Amniotic epithelial cell (primary cell): ENCODE measurements at regions not wholly inside any gene's neighbourhood (a gene's known extent, or its start where the extent isn't known, plus 50 kb on each side); places are given as distances from the start of the nearest gene placed in this dataset.

ENCODE experiments used
- DNase-seq: peaks from one replicate; pipeline ENCODE4 v3.0.0-alpha.2; 2010; ENCODE audit warnings: low read depth

- DNase-seq, result no peak
Measured at GRCh38 chr19:33900817-33901216, 104.1 kb downstream of the KCTD15 start.

- no peak for DNase-seq
Measured at GRCh38 chr19:33902395-33902794, 105.7 kb downstream of the KCTD15 start.

GRCh38 chr19:33902802-33903488 is 106.3 kb downstream of the KCTD15 start:
- no peak for DNase-seq

DNA sequence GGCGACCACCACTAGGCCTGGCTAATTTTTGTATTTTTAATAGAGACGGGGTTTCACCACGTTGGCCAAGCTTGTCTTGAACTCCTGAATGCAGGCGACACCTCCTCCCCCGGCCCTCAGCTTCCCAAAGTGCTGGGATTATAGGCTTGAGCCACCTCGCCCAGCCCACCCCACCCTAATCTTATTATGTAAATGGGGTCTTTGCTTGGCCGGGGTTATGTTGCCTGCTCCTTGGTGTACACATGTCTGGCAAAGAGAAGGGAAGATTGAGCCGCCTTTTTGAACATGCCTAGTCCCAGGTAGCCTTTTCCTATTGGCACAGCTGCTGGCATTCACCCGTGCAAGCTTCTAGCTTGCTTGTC is 106.8 kb downstream of the KCTD15 start:
- no peak for DNase-seq

- peak; percentile 45 for DNase-seq
Measured at GRCh38 chr19:33904681-33905080, 108.0 kb downstream of the KCTD15 start.

DNA sequence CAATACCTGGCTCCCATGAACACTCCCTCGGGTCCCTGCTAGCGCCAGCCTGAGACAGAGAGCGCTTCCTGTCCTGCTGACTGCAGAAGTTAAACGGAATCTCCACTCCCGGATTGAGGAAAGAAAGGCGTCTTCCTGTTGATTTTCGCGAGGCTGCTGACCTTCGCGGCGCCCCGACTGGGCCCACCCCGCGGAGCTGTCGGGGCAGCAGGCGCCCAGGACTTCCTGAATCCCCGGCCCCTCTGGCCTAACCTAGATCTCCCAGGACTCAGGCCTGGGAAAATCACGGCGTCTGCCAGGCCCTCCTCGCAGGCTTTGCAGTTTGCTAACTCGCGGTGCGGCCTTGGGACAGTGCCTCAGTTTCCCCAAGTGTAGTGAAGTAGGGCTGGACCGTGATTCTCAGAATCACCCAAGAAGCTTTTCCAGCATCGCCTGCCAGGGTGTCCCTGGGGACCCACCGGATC is 108.8 kb downstream of the KCTD15 start:
- DNase-seq, result no peak

- DNase-seq, result no peak
Measured at GRCh38 chr19:33905937-33906577, 109.4 kb downstream of the KCTD15 start.

DNA sequence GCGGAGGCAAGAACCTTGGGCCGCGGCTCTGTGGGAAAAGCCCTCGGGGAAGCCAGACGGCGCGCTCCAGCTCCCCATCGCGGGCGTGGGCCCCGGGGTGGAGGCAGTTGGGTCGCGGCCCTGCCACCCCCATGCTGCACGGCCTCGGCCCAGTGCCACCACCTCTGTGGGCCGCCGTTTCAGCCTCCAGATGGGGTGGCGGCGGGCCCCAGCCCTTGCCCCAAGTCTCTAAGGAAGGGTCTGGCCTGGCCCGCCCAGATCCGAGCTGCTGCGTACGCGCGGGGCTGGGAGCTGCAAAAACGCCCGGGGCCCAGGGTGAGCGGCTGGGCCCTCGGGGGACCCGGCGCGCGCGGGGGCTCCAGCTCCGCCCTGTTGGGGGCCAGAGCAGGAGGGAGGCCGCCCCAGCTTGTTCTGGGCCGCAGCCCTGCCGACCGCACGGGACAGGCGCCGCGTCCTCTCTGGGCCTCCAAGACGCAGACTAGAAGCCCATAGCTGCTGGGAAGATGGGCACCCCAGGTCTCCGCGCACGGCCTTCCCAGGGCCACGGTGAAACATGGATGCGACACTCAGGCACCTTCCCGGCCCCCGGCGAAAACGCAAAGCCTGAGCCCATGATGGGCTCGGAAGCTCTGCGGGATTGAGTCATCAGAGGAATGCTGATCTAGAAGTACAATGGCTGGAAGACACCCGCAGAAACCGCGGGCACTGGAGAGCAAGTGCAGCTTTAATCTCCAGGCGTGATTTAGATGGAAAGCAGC is 110.1 kb downstream of the KCTD15 start:
- DNase-seq, result peak; percentile 41

DNA sequence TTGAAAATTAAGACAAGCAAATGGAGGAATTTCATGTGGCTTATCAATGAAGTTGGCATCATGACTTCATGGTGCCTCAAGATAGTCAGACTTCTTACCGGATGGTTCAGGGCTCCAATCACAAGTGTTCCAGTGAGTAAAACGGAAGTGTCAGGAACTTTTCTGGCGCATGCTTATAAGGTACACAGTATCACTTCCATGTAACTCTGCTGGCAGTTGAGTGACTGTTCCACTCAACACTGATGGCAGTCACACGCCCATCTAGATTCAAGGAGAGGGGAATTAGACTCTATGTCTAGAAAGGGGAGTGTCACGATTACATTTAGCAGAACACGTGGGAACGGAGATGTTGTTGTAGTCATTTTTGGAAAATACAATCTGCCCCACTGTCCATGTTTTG is 114.3 kb downstream of the KCTD15 start:
- no peak for DNase-seq

DNA sequence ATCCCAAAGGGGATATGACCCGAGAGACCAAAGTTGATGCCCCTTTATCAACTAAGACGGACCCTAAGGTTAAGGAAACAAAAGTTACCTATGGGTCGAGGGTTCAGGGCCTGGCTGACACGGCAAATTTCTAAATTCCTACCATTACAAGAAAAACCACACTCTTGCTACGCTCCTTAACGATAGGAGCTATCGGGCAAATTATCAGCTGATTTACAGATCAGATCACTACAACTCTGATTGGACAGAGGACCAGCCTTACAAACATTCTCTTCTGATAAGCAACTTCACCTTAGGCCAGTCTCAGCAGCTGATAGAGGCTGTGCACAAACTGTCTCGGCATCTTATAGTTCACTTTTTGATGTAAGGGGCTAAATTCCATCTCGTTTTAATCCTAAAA is 117.9 kb downstream of the KCTD15 start:
- no peak for DNase-seq

- DNase-seq, result no peak
Measured at GRCh38 chr19:33916792-33917191, 120.1 kb downstream of the KCTD15 start.

- DNase-seq, result no peak
Measured at GRCh38 chr19:33919291-33919690, 122.6 kb downstream of the KCTD15 start.

DNA sequence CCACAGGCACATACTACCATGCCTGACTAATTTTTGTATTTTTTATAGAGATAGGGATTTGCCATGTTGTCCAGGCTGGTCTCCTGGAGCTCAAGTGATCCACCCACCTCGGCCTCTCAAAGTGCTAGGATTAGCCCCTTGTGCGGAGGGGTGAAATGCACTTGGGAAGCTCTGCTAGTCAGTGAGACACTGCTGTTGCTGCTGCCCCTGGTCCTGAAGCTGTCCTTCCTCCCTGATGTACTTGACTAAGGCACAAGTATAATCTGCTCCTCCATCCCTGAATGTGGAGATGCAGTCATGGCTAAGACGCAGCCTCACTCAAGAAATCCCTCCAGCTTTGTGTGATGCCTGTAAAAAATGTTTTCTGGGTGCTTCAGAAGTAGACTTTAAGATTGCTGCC is 124.5 kb downstream of the KCTD15 start:
- no peak for DNase-seq

DNA sequence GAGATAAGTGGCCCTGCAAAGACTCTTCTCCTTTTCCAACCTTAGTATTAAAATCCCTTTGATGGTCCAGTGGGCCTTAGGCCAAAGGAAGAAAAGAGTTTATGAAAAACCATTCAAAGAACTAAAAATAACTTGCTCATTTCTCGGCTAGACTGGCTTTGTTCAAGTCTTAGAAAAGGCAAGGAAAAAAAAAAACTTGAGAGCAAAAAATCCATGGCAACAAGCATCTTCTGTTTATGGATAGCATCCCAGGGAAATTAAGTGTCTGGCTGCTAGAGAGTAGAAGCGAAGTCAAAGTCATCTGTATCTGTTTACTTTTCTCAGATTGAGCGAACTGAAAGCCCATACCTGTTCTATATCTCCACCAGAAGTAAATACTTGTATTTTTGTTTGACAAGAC is 129.6 kb downstream of the KCTD15 start:
- no peak for DNase-seq

GRCh38 chr19:33927789-33928457 is 131.3 kb downstream of the KCTD15 start:
- DNase-seq, result no peak

DNA sequence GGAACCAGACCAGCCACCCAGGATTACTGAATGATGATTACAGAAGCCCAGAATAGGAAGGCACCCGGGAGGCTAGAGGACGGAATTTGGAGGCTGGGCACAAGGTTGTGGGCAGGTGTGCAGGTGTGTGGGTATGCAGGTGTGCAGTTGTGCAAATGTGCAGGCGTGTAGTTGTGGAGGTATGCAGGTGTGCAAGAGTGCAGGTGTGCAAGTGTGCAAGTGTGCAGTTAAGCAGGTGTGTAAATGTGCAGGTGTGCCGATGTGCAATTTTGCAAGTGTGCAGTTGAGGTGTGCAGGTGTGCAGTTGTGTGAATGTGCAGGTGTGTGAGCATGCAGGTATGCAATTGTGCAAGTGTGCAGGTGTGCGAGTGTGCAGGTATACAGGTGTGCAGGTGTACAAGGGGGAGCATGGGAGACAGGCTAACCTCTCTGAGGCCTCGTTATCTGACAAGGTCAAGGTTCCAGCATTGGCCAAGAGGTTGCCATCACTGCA is 131.8 kb downstream of the KCTD15 start:
- DNase-seq, result no peak

GRCh38 chr19:33933931-33934330 is 137.3 kb downstream of the KCTD15 start:
- no peak for DNase-seq

GRCh38 chr19:33938821-33939220 is 142.2 kb downstream of the KCTD15 start:
- no peak for DNase-seq

GRCh38 chr19:33941133-33941532 is 144.5 kb downstream of the KCTD15 start:
- DNase-seq, result no peak

- DNase-seq, result no peak
Measured at GRCh38 chr19:33946535-33947264, 150.0 kb downstream of the KCTD15 start.

DNA sequence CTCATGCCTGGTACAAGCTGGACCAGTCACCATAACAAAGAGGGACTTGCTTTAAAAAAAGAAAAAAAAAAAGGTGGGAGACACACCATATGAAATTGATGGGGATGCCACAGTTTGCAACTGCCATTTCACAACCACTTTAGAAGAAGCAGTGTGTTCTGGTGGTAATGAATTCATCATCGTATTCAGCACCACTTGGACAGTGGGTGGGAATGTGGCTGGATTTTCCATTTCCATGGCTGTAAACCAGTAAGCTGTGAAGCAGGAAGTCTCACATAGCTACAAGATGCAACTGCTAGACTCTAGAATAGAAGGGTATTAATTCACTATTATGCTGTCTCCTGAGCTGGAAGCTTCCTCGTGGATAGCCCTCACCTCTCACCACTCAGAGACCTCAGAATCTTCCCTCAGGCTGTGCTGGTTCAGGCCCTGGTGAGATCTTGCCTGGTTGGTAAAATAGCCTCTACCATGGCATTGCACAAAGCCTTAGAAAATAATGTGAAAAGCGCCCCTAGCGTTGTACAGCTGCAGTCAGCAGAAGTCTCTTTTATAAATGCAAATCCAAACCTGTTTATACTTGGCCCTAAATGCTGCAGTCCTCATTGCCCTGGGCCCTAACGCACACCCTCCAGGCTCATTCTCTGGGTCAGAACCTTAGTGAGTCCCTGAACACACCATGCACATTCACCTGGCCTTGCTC is 150.7 kb downstream of the KCTD15 start:
- DNase-seq, result no peak
